ENCODE measurements at regions not wholly inside any gene's neighbourhood (a gene's known extent, or its start where the extent isn't known, plus 50 kb on each side); places are given as distances from the start of the nearest gene placed in this dataset.

GRCh38 chr14:97975216-97975615 is 1178.0 kb downstream of the VRK1 start:
- Mint-ChIP-seq H3K9me3 (peaks cover 64% of the 10 kb centered on the region), H3K27ac (no peak overlapping the region), H3K27me3 (ENCODE audit: insufficient read depth) (no peaks in the 10 kb centered on the region), H3K4me1 (ENCODE audit: low read depth) (no peaks in the 10 kb centered on the region), H3K4me3 (no peak overlapping the region), H3K36me3 (ENCODE audit: low read depth) (no peaks in the 10 kb centered on the region)
- DNase-seq, result no peak
- TF ChIP-seq, protein P1, sequence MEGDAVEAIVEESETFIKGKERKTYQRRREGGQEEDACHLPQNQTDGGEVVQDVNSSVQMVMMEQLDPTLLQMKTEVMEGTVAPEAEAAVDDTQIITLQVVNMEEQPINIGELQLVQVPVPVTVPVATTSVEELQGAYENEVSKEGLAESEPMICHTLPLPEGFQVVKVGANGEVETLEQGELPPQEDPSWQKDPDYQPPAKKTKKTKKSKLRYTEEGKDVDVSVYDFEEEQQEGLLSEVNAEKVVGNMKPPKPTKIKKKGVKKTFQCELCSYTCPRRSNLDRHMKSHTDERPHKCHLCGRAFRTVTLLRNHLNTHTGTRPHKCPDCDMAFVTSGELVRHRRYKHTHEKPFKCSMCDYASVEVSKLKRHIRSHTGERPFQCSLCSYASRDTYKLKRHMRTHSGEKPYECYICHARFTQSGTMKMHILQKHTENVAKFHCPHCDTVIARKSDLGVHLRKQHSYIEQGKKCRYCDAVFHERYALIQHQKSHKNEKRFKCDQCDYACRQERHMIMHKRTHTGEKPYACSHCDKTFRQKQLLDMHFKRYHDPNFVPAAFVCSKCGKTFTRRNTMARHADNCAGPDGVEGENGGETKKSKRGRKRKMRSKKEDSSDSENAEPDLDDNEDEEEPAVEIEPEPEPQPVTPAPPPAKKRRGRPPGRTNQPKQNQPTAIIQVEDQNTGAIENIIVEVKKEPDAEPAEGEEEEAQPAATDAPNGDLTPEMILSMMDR (IDR thresholded peaks at IDR 0.05), result no peak

- DNase-seq, result no peak
- Mint-ChIP-seq H3K27ac (no peak overlapping the region), H3K4me3 (no peak overlapping the region)
Measured at GRCh38 chr14:97975962-97976361, 1178.8 kb downstream of the VRK1 start.

GRCh38 chr14:97976861-97977260 is 1179.7 kb downstream of the VRK1 start:
- Mint-ChIP-seq H3K27me3 (ENCODE audit: insufficient read depth) (no peaks in the 10 kb centered on the region), H3K4me1 (ENCODE audit: low read depth) (no peaks in the 10 kb centered on the region), H3K4me3 (no peak overlapping the region), H3K9me3 (peaks cover 59% of the 10 kb centered on the region), H3K27ac (no peak overlapping the region), H3K36me3 (ENCODE audit: low read depth) (no peaks in the 10 kb centered on the region)
- no peak for DNase-seq
- TF ChIP-seq, protein P1 (IDR thresholded peaks at IDR 0.05), result no peak

More at GRCh38 chr14:97975962-97976361, 1178.8 kb downstream of the VRK1 start:
- H3K9me3 Mint-ChIP-seq, result peaks cover 59% of the 10 kb centered on the region
- H3K36me3 Mint-ChIP-seq (ENCODE audit: low read depth), result no peaks in the 10 kb centered on the region
- H3K27me3 Mint-ChIP-seq (ENCODE audit: insufficient read depth), result no peaks in the 10 kb centered on the region
- TF ChIP-seq, protein P1 (IDR thresholded peaks at IDR 0.05), result no peak
- H3K4me1 Mint-ChIP-seq (ENCODE audit: low read depth), result no peaks in the 10 kb centered on the region

DNA sequence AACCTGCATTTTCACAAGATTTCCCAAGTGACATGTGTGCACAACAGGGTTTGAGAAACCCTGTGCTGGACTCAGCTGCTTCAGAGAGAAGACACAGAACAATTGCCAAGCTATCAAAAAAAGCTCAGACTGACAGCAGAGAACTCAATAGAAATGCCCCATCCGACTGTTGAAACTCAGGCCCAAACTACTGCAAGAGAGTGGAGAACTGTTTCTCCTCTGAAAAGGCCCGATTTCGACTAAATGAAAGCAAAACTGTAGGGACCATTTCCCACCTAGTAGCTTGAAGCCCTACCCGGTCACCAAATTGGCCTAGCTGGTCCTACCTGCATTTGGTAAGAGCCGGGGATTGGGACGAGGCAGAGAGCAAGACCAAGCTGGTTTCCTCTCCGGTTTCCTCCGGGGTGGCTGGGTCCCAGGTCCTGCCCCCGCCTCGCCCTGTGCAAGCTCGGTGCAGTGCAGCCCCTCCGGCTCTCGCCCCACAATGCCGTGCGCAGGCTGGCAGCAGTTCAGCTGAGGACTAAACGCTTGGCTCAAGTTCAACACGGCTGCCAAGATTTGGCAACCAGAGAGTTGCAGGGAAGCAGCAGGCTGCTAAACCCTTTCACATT is 1180.6 kb downstream of the VRK1 start:
- TF ChIP-seq, protein P1 (IDR thresholded peaks at IDR 0.05), result no peak

GRCh38 chr14:97978341-97978740 is 1181.2 kb downstream of the VRK1 start:
- no peaks in the 10 kb centered on the region for H3K4me1 Mint-ChIP-seq (ENCODE audit: low read depth)
- TF ChIP-seq, protein P1 (IDR thresholded peaks at IDR 0.05), result peak; percentile 36; the same call in 1 of the 2 replicates
- no peaks in the 10 kb centered on the region for H3K27me3 Mint-ChIP-seq (ENCODE audit: insufficient read depth)
- peak; percentile 28 for DNase-seq
- no peak overlapping the region for H3K4me3 Mint-ChIP-seq
- H3K9me3 Mint-ChIP-seq, result peaks cover 55% of the 10 kb centered on the region
- no peak overlapping the region for H3K27ac Mint-ChIP-seq
- H3K36me3 Mint-ChIP-seq (ENCODE audit: low read depth), result no peaks in the 10 kb centered on the region

More for the DNA sequence above, 1180.6 kb downstream of the VRK1 start:
- H3K9me3 Mint-ChIP-seq, result peaks cover 55% of the 10 kb centered on the region
- no peaks in the 10 kb centered on the region for H3K4me1 Mint-ChIP-seq (ENCODE audit: low read depth)
- DNase-seq, result no peak
- H3K27me3 Mint-ChIP-seq (ENCODE audit: insufficient read depth), result no peaks in the 10 kb centered on the region
- H3K27ac Mint-ChIP-seq, result no peak overlapping the region
- no peaks in the 10 kb centered on the region for H3K36me3 Mint-ChIP-seq (ENCODE audit: low read depth)
- H3K4me3 Mint-ChIP-seq, result no peak overlapping the region
